Adrenal gland (tissue), 9 donors: ENCODE measurements at regions not wholly inside any gene's neighbourhood (a gene's known extent, or its start where the extent isn't known, plus 50 kb on each side); places are given as distances from the start of the nearest gene placed in this dataset.

Experiments used
- DNase-seq, 7 donors: peaks; one replicate each; pipeline ENCODE4 v3.0.0-alpha.2; 2019 to 2020
- H3K27ac ChIP-seq, 5 donors: fragments of 200-600 bp; sonication (generic) in 4 of 5; 1 replicate in 3 of 5; 2 replicates in 2 of 5; pipeline versions ENCODE4 v1.5.1 to v1.8.0; 2016 to 2020; ENCODE audit warnings: mild to moderate bottlenecking in 1 of 5
- H3K27me3 ChIP-seq: fragments of 200-600 bp; 2 replicates; pipeline ENCODE4 v1.8.0; 2021
- H3K36me3 ChIP-seq, 2 donors: fragments of 200-600 bp; replicated peaks in 1 of 2; 1 replicate in 1 of 2; 2 replicates in 1 of 2; pipeline versions ENCODE4 v1.5.1 to v1.8.0; 2018 to 2022
- H3K4me1 ChIP-seq, 2 donors: fragments of 200-600 bp; replicated peaks in 1 of 2; 1 replicate in 1 of 2; 2 replicates in 1 of 2; pipeline versions ENCODE4 v1.5.1 to v1.8.0; 2018 to 2021
- H3K4me3 ChIP-seq, 4 donors: fragments of 200-600 bp; sonication (generic) in 3 of 4; one replicate each; pipeline ENCODE4 v1.5.1; 2016 to 2018
- H3K9me3 ChIP-seq, 3 donors: fragments of 200-600 bp; sonication (generic) in 1 of 3; replicated peaks in 1 of 3; 1 replicate in 2 of 3; 2 replicates in 1 of 3; pipeline versions ENCODE4 v1.5.1 to v1.8.0; 2016 to 2021
- POLR2A ChIP-seq, 2 donors: fragments of 450-650 bp; IDR thresholded peaks; one replicate each; pipeline ENCODE4 v1.6.1; 2017; ENCODE audit warnings: antibody characterized with exemption in 2 of 2, mild to moderate bottlenecking in 2 of 2, moderate library complexity in 1 of 2
- WGBS, 4 donors: extraction: QIAGEN DNeasy Blood & Tissue Kit in 2 of 4; methylation state at CpG; one replicate each; pipeline versions ENCODE4 v1.1.5 to v1.1.7; 2013 to 2017; 5-methylcytosine and 5-hydroxymethylcytosine counted together
- intact Hi-C, 2 donors: fragments of 100-400 bp; cut with DNase I; formaldehyde crosslinking; loops; one replicate each; pipeline versions ENCODE4 v1.14.1 to v1.15.0; 2022 to 2023
- TF ChIP-seq, protein P1 (sequence below), 6 experiments: fragments of 450-650 bp in 4 of 6; fragments of 200-600 bp in 2 of 6; sonication (generic) in 1 of 6; IDR thresholded peaks; 1 replicate in 5 of 6; 2 replicates in 1 of 6; pipeline versions ENCODE4 v1.5.1 to v1.8.0; 2016 to 2021; ENCODE audit warnings: antibody characterized with exemption in 6 of 6, mild to moderate bottlenecking in 2 of 6, moderate library complexity in 1 of 6
- donor health status: healthy with polysubstance abuse.
- donor health status: Bipolar disorder and iron deficiency.
- donor health status: DM: yes; HTN: yes; CAD: no.
- donor health status: DM: no; HTN: no; CAD: no.
- donor health status: DM: no; HTN: no; CAD: no.

DNA sequence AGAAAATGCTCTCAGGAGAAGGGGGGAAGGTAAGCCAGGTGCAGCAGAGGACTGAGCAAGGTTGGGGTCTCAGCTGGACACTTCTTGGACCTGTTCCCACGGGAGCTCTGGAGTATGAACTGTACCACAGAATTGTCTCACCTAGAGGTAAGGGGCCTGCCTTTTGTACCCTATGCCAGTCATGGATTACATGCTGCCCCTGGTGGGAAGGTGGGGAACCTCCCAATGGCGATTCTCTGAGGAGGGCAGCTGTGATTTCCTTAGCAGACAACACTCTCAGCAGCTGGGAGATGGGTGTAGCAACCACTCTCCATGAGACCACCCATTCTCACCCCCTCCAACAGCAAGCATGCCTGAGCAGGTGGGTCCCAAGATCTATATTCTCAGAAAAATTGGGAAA, 329.4 kb upstream of the CTNNB1 start:
- Histone ChIP-seq H3K4me3 (no peak overlapping the region), H3K36me3 (no peaks in the 10 kb centered on the region), H3K4me1 (no peaks in the 10 kb centered on the region), H3K9me3 (no peaks in the 10 kb centered on the region), H3K27ac (no peak overlapping the region), H3K27me3 (no peaks in the 10 kb centered on the region)
- intact Hi-C loops: loop anchor here in 1 of 2 donors (10.0 kb wide), 1 partner anchor 335 kb away; no protein-coding TSS in a partner anchor
- WGBS, 4 donors: 72 to 100% (median 80%) methylated on average over 2 of the region's 2 CpGs
- DNase-seq: no peak
- TF ChIP-seq, protein P1, sequence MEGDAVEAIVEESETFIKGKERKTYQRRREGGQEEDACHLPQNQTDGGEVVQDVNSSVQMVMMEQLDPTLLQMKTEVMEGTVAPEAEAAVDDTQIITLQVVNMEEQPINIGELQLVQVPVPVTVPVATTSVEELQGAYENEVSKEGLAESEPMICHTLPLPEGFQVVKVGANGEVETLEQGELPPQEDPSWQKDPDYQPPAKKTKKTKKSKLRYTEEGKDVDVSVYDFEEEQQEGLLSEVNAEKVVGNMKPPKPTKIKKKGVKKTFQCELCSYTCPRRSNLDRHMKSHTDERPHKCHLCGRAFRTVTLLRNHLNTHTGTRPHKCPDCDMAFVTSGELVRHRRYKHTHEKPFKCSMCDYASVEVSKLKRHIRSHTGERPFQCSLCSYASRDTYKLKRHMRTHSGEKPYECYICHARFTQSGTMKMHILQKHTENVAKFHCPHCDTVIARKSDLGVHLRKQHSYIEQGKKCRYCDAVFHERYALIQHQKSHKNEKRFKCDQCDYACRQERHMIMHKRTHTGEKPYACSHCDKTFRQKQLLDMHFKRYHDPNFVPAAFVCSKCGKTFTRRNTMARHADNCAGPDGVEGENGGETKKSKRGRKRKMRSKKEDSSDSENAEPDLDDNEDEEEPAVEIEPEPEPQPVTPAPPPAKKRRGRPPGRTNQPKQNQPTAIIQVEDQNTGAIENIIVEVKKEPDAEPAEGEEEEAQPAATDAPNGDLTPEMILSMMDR (IDR thresholded peaks at IDR 0.05): no peak
- TF ChIP-seq POLR2A (IDR thresholded peaks at IDR 0.05): no peak

DNA sequence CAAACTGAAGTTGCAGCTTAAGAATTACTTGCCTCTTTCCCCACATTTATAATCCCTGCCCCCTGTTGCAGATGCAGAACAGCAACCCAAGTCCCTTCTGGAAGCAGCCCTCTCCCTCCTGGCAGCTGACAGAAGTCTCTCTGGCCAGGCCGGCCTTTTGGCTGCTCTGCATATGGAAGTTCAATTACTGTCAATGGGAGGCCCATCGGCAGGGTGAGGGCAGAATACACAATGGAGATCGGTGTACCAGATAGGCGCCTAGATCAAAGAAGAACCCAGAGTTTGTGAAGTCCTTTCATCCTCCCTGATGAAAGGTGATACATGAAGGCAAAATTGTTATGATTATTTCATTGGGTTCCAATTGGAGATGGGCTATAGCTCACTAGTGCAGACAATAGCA, 327.9 kb upstream of the CTNNB1 start:
- H3K27ac ChIP-seq: no peak overlapping the region
- intact Hi-C loops: loop anchor here in 1 of 2 donors (10.0 kb wide), 1 partner anchor 333 kb away; no protein-coding TSS in a partner anchor
- H3K4me1 ChIP-seq: no peaks in the 10 kb centered on the region
- WGBS, 4 donors: 78 to 87% (median 83%) methylated on average over 4 of the region's 4 CpGs
- no peaks in the 10 kb centered on the region for H3K9me3 ChIP-seq
- DNase-seq: no peak
- H3K27me3 ChIP-seq: no peaks in the 10 kb centered on the region
- H3K36me3 ChIP-seq: no peaks in the 10 kb centered on the region
- no peak overlapping the region for H3K4me3 ChIP-seq
- TF ChIP-seq POLR2A (IDR thresholded peaks at IDR 0.05): no peak
- TF ChIP-seq, protein P1 (IDR thresholded peaks at IDR 0.05): no peak

- TF ChIP-seq, protein P1 (IDR thresholded peaks at IDR 0.05): no peak
- TF ChIP-seq POLR2A (IDR thresholded peaks at IDR 0.05): no peak
- 77 to 83% (median 78%) methylated on average over 6 of the region's 6 CpGs for WGBS, 4 donors
- no peaks in the 10 kb centered on the region for H3K27me3 ChIP-seq
- no peak for DNase-seq
- no peak overlapping the region for H3K4me3 ChIP-seq
- intact Hi-C loops: loop anchor here in 1 of 2 donors (10.0 kb wide), 1 partner anchor 332 kb away; no protein-coding TSS in a partner anchor
- H3K27ac ChIP-seq: no peak overlapping the region
- H3K36me3 ChIP-seq: no peaks in the 10 kb centered on the region
- peaks cover 0 to 4% of the 10 kb centered on the region in 2 donors for H3K4me1 ChIP-seq
- H3K9me3 ChIP-seq: no peaks in the 10 kb centered on the region
Observed at GRCh38 chr3:40872258-40872920, 326.9 kb upstream of the CTNNB1 start.

GRCh38 chr3:40873476-40873875, 325.8 kb upstream of the CTNNB1 start:
- no peak for TF ChIP-seq POLR2A (IDR thresholded peaks at IDR 0.05)
- TF ChIP-seq, protein P1 (IDR thresholded peaks at IDR 0.05): no peak
- DNase-seq: peak in 1 of 7 donors; percentile 32
- H3K36me3 ChIP-seq: no peaks in the 10 kb centered on the region
- 36 to 58% (median 56%) methylated on average over 2 of the region's 2 CpGs for WGBS, 4 donors
- no peak overlapping the region for H3K27ac ChIP-seq
- H3K9me3 ChIP-seq: no peaks in the 10 kb centered on the region
- no peak overlapping the region for H3K4me3 ChIP-seq
- peaks cover 6 to 13% of the 10 kb centered on the region in 2 donors for H3K4me1 ChIP-seq
- intact Hi-C loops: loop anchor here in 1 of 2 donors (10.0 kb wide), 1 partner anchor 331 kb away; no protein-coding TSS in a partner anchor
- no peaks in the 10 kb centered on the region for H3K27me3 ChIP-seq
